ENCODE measurements at regions not wholly inside any gene's neighbourhood (a gene's known extent, or its start where the extent isn't known, plus 50 kb on each side); places are given as distances from the start of the nearest gene placed in this dataset.
"Not testable (repeated sequence)": the region's sequence is repeated elsewhere in the genome, so short reads cannot be mapped to it uniquely, and the experiment has no call there.

- H3K36me3 Mint-ChIP-seq = no peaks in the 10 kb centered on the region
- no peaks in the 10 kb centered on the region for H3K4me1 Mint-ChIP-seq (ENCODE audit: low read depth)
- H3K27me3 Mint-ChIP-seq = no peaks in the 10 kb centered on the region
- H3K4me3 Mint-ChIP-seq = no peak overlapping the region
- H3K27ac Mint-ChIP-seq = no peak overlapping the region
- peaks cover 2% of the 10 kb centered on the region for H3K9me3 Mint-ChIP-seq (ENCODE audit: low read depth)
Measured at GRCh38 chr2:145524836-145525235, 1004.9 kb upstream of the ZEB2 start.

GRCh38 chr2:145524303-145524702 is 1004.4 kb upstream of the ZEB2 start:
- H3K27ac Mint-ChIP-seq = no peak overlapping the region
- H3K9me3 Mint-ChIP-seq (ENCODE audit: low read depth) = peaks cover 5% of the 10 kb centered on the region
- no peaks in the 10 kb centered on the region for H3K27me3 Mint-ChIP-seq
- no peaks in the 10 kb centered on the region for H3K36me3 Mint-ChIP-seq
- H3K4me1 Mint-ChIP-seq (ENCODE audit: low read depth) = no peaks in the 10 kb centered on the region
- no peak overlapping the region for H3K4me3 Mint-ChIP-seq

- not testable (repeated sequence) for H3K4me3 Mint-ChIP-seq, H3K36me3 Mint-ChIP-seq
Measured at GRCh38 chr2:145519254-145519653, 999.3 kb upstream of the ZEB2 start.

GRCh38 chr2:145511946-145512345 is 992.0 kb upstream of the ZEB2 start:
- no peaks in the 10 kb centered on the region for H3K9me3 Mint-ChIP-seq (ENCODE audit: low read depth)

More at GRCh38 chr2:145519254-145519653, 999.3 kb upstream of the ZEB2 start:
- H3K4me1 Mint-ChIP-seq (ENCODE audit: low read depth); H3K27ac Mint-ChIP-seq; H3K9me3 Mint-ChIP-seq (ENCODE audit: low read depth); H3K27me3 Mint-ChIP-seq: not testable (repeated sequence)

GRCh38 chr2:145503511-145503910 is 983.6 kb upstream of the ZEB2 start:
- Mint-ChIP-seq H3K4me1 (ENCODE audit: low read depth) (no peaks in the 10 kb centered on the region), H3K27me3 (no peaks in the 10 kb centered on the region), H3K27ac (no peak overlapping the region), H3K36me3 (no peaks in the 10 kb centered on the region), H3K9me3 (ENCODE audit: low read depth) (no peaks in the 10 kb centered on the region), H3K4me3 (no peak overlapping the region)

More at GRCh38 chr2:145511946-145512345, 992.0 kb upstream of the ZEB2 start:
- Mint-ChIP-seq H3K27me3 (no peaks in the 10 kb centered on the region), H3K4me3 (no peak overlapping the region), H3K36me3 (no peaks in the 10 kb centered on the region), H3K4me1 (ENCODE audit: low read depth) (no peaks in the 10 kb centered on the region), H3K27ac (no peak overlapping the region)

GRCh38 chr2:145501920-145502319 is 982.0 kb upstream of the ZEB2 start:
- H3K9me3 Mint-ChIP-seq (ENCODE audit: low read depth) = no peaks in the 10 kb centered on the region
- no peak overlapping the region for H3K4me3 Mint-ChIP-seq
- no peaks in the 10 kb centered on the region for H3K4me1 Mint-ChIP-seq (ENCODE audit: low read depth)
- no peak overlapping the region for H3K27ac Mint-ChIP-seq
- no peaks in the 10 kb centered on the region for H3K36me3 Mint-ChIP-seq
- H3K27me3 Mint-ChIP-seq = no peaks in the 10 kb centered on the region

- Mint-ChIP-seq H3K4me1 (ENCODE audit: low read depth) (no peaks in the 10 kb centered on the region), H3K4me3 (no peak overlapping the region), H3K27me3 (peaks cover 1% of the 10 kb centered on the region), H3K9me3 (ENCODE audit: low read depth) (no peaks in the 10 kb centered on the region), H3K27ac (no peak overlapping the region), H3K36me3 (no peaks in the 10 kb centered on the region)
Measured at GRCh38 chr2:145495590-145495989, 975.7 kb upstream of the ZEB2 start.

- no peaks in the 10 kb centered on the region for H3K36me3 Mint-ChIP-seq
- no peak overlapping the region for H3K4me3 Mint-ChIP-seq
- H3K9me3 Mint-ChIP-seq (ENCODE audit: low read depth) = no peaks in the 10 kb centered on the region
- H3K27ac Mint-ChIP-seq = no peak overlapping the region
- no peaks in the 10 kb centered on the region for H3K4me1 Mint-ChIP-seq (ENCODE audit: low read depth)
- H3K27me3 Mint-ChIP-seq = peaks cover 1% of the 10 kb centered on the region
Measured at GRCh38 chr2:145494441-145494840, 974.5 kb upstream of the ZEB2 start.

- Mint-ChIP-seq H3K27me3 (peaks cover 1% of the 10 kb centered on the region), H3K4me1 (ENCODE audit: low read depth) (no peaks in the 10 kb centered on the region), H3K9me3 (ENCODE audit: low read depth) (no peaks in the 10 kb centered on the region), H3K36me3 (no peaks in the 10 kb centered on the region), H3K27ac (no peak overlapping the region), H3K4me3 (no peak overlapping the region)
Measured at GRCh38 chr2:145488571-145488970, 968.7 kb upstream of the ZEB2 start.

GRCh38 chr2:145484448-145485097 is 964.7 kb upstream of the ZEB2 start:
- H3K27ac Mint-ChIP-seq = no peak overlapping the region
- H3K27me3 Mint-ChIP-seq = no peaks in the 10 kb centered on the region
- H3K4me1 Mint-ChIP-seq (ENCODE audit: low read depth) = no peaks in the 10 kb centered on the region
- no peak overlapping the region for H3K4me3 Mint-ChIP-seq
- H3K36me3 Mint-ChIP-seq = no peaks in the 10 kb centered on the region
- no peaks in the 10 kb centered on the region for H3K9me3 Mint-ChIP-seq (ENCODE audit: low read depth)

GRCh38 chr2:145483854-145484253 is 963.9 kb upstream of the ZEB2 start:
- Mint-ChIP-seq H3K4me1 (ENCODE audit: low read depth) (no peaks in the 10 kb centered on the region), H3K9me3 (ENCODE audit: low read depth) (no peaks in the 10 kb centered on the region), H3K27me3 (no peaks in the 10 kb centered on the region), H3K27ac (no peak overlapping the region), H3K36me3 (no peaks in the 10 kb centered on the region), H3K4me3 (no peak overlapping the region)

GRCh38 chr2:145481334-145481922 is 961.5 kb upstream of the ZEB2 start:
- H3K9me3 Mint-ChIP-seq (ENCODE audit: low read depth) = no peaks in the 10 kb centered on the region
- no peaks in the 10 kb centered on the region for H3K36me3 Mint-ChIP-seq
- no peak overlapping the region for H3K4me3 Mint-ChIP-seq
- H3K27ac Mint-ChIP-seq = no peak overlapping the region
- H3K27me3 Mint-ChIP-seq = no peaks in the 10 kb centered on the region
- no peaks in the 10 kb centered on the region for H3K4me1 Mint-ChIP-seq (ENCODE audit: low read depth)

- H3K36me3 Mint-ChIP-seq = no peaks in the 10 kb centered on the region
- H3K27me3 Mint-ChIP-seq = peaks cover 2% of the 10 kb centered on the region
- no peaks in the 10 kb centered on the region for H3K9me3 Mint-ChIP-seq (ENCODE audit: low read depth)
- no peak overlapping the region for H3K4me3 Mint-ChIP-seq
- no peak overlapping the region for H3K27ac Mint-ChIP-seq
- no peaks in the 10 kb centered on the region for H3K4me1 Mint-ChIP-seq (ENCODE audit: low read depth)
Measured at GRCh38 chr2:145464866-145465265, 944.9 kb upstream of the ZEB2 start.

GRCh38 chr2:145460112-145460511 is 940.2 kb upstream of the ZEB2 start:
- Mint-ChIP-seq H3K27ac (no peak overlapping the region), H3K27me3 (peaks cover 2% of the 10 kb centered on the region), H3K4me1 (ENCODE audit: low read depth) (no peaks in the 10 kb centered on the region), H3K9me3 (ENCODE audit: low read depth) (peaks cover 4% of the 10 kb centered on the region), H3K36me3 (no peaks in the 10 kb centered on the region), H3K4me3 (no peak overlapping the region)

- no peaks in the 10 kb centered on the region for H3K36me3 Mint-ChIP-seq
- no peaks in the 10 kb centered on the region for H3K4me1 Mint-ChIP-seq (ENCODE audit: low read depth)
- H3K27me3 Mint-ChIP-seq = peaks cover 3% of the 10 kb centered on the region
- H3K27ac Mint-ChIP-seq = no peak overlapping the region
- no peaks in the 10 kb centered on the region for H3K9me3 Mint-ChIP-seq (ENCODE audit: low read depth)
- no peak overlapping the region for H3K4me3 Mint-ChIP-seq
Measured at GRCh38 chr2:145431181-145431951, 911.4 kb upstream of the ZEB2 start.

All from activated naive CD8-positive, alpha-beta T cell (primary cell).